GM23338 (cell line): ENCODE measurements at regions not wholly inside any gene's neighbourhood (a gene's known extent, or its start where the extent isn't known, plus 50 kb on each side); places are given as distances from the start of the nearest gene placed in this dataset.

Experiments
- ATAC-seq: fragments of 200-7000 bp; cut with Tn5 transposase; 3 replicates; pipeline ENCODE4 v1.9.1; 2020
- DNase-seq: peaks from one replicate; pipeline ENCODE4 v3.0.0-alpha.2; 2015; ENCODE audit warnings: low spot score
- H2AFZ ChIP-seq: fragments of 200-600 bp; sonication (generic); 2 replicates; pipeline ENCODE4 v1.8.0; 2016; ENCODE audit warnings: antibody characterized with exemption, mild to moderate bottlenecking, moderate library complexity
- H3F3A ChIP-seq: fragments of 200-600 bp; sonication (generic); replicated peaks from 2 replicates; pipeline ENCODE4 v1.8.0; 2017; ENCODE audit warnings: antibody characterized with exemption, mixed run types, low read depth
- H3K27ac ChIP-seq: fragments of 200-600 bp; sonication (generic); 2 replicates; pipeline ENCODE4 v1.6.1; 2016; ENCODE audit warnings: low read depth
- H3K27me3 ChIP-seq: fragments of 200-600 bp; sonication (generic); 2 replicates; pipeline ENCODE4 v1.8.0; 2016; ENCODE audit warnings: mild to moderate bottlenecking, mixed run types, moderate library complexity; ENCODE audit not compliant: insufficient read depth
- H3K36me3 ChIP-seq: fragments of 200-600 bp; sonication (generic); 2 replicates; pipeline ENCODE4 v1.8.0; 2016; ENCODE audit warnings: mild to moderate bottlenecking; ENCODE audit not compliant: insufficient read depth
- H3K4me1 ChIP-seq: fragments of 200-600 bp; sonication (generic); 2 replicates; pipeline ENCODE4 v1.8.0; 2016; ENCODE audit warnings: mild to moderate bottlenecking, moderate library complexity; ENCODE audit not compliant: insufficient read depth
- H3K4me2 ChIP-seq: fragments of 200-600 bp; sonication (generic); 2 replicates; pipeline ENCODE4 v1.7.1; 2017; ENCODE audit warnings: mixed run types
- H3K4me3 ChIP-seq: fragments of 200-600 bp; sonication (generic); 2 replicates; pipeline ENCODE4 v1.6.1; 2016; ENCODE audit warnings: mixed run types
- H3K79me2 ChIP-seq: fragments of 200-600 bp; sonication (generic); replicated peaks from 2 replicates; pipeline ENCODE4 v1.8.0; 2017; ENCODE audit warnings: mild to moderate bottlenecking; ENCODE audit not compliant: insufficient read depth
- H3K9me2 ChIP-seq: fragments of 200-600 bp; sonication (generic); 2 replicates; pipeline ENCODE4 v1.8.0; 2017; ENCODE audit not compliant: insufficient read depth
- H4K20me1 ChIP-seq: fragments of 200-600 bp; sonication (generic); replicated peaks from 2 replicates; pipeline ENCODE4 v1.8.0; 2017; ENCODE audit warnings: mild to moderate bottlenecking; ENCODE audit not compliant: insufficient read depth
- H3K27ac Mint-ChIP-seq: 2 replicates; pipeline ENCODE4 v1.8.0; 2020; ENCODE audit warnings: inconsistent platforms, mild to moderate bottlenecking, moderate library complexity, mixed read lengths
- H3K27me3 Mint-ChIP-seq: 3 replicates; pipeline ENCODE4 v1.8.0; 2022; ENCODE audit warnings: low read depth, mild to moderate bottlenecking, moderate library complexity, mixed read lengths, inconsistent platforms; ENCODE audit not compliant: insufficient read depth, poor library complexity
- H3K36me3 Mint-ChIP-seq: 3 replicates; pipeline ENCODE4 v1.8.0; 2021; ENCODE audit warnings: low read depth, mild to moderate bottlenecking, inconsistent platforms, moderate library complexity, mixed read lengths
- H3K4me1 Mint-ChIP-seq: 3 replicates; pipeline ENCODE4 v1.8.0; 2020; ENCODE audit warnings: mild to moderate bottlenecking, inconsistent platforms, mixed read lengths
- H3K4me3 Mint-ChIP-seq: 3 replicates; pipeline ENCODE4 v1.8.0; 2021; ENCODE audit warnings: moderate library complexity, mild to moderate bottlenecking, inconsistent platforms, mixed read lengths
- H3K9me3 Mint-ChIP-seq: 3 replicates; pipeline ENCODE4 v1.8.0; 2020; ENCODE audit warnings: moderate library complexity, mild to moderate bottlenecking, inconsistent platforms, mixed read lengths
- CREB1 ChIP-seq: fragments of 250-450 bp; sonication (Bioruptor Pico); IDR thresholded peaks from 2 replicates; pipeline ENCODE4 v1.5.0; 2020; ENCODE audit warnings: low read depth, mild to moderate bottlenecking, moderate library complexity
- CTCF ChIP-seq, 2 experiments: fragments of 200-600 bp in 1 of 2; sonication (generic) in 1 of 2; conservative IDR thresholded peaks; 2 replicates each; pipeline versions ENCODE4 v1.5.1 to v1.6.1; 2016 to 2017; ENCODE audit warnings: antibody characterized with exemption in 2 of 2, low read depth in 2 of 2, mild to moderate bottlenecking in 2 of 2, moderate library complexity in 1 of 2
- ETS1 ChIP-seq: IDR thresholded peaks from 2 replicates; pipeline ENCODE4 v1.6.1; 2016; ENCODE audit warnings: antibody characterized with exemption
- EZH2 ChIP-seq: fragments of 200-600 bp; sonication (generic); IDR thresholded peaks from one replicate; pipeline ENCODE4 v1.8.0; 2017; ENCODE audit warnings: antibody characterized with exemption, mild to moderate bottlenecking, low read depth; ENCODE audit not compliant: unreplicated experiment
- EZH2phosphoT487 ChIP-seq: fragments of 200-600 bp; sonication (generic); IDR thresholded peaks from one replicate; pipeline ENCODE4 v1.8.1; 2018; ENCODE audit warnings: antibody characterized with exemption; ENCODE audit not compliant: unreplicated experiment
- JUNB ChIP-seq: IDR thresholded peaks from one replicate; pipeline ENCODE4 v1.6.1; 2016; ENCODE audit warnings: antibody characterized with exemption; ENCODE audit not compliant: unreplicated experiment
- REST ChIP-seq: IDR thresholded peaks from one replicate; pipeline ENCODE4 v1.6.1; 2018; ENCODE audit warnings: antibody characterized with exemption; ENCODE audit not compliant: unreplicated experiment
- ZNF114 ChIP-seq: fragments of 250-450 bp; sonication (Bioruptor Pico); IDR thresholded peaks from 2 replicates; pipeline ENCODE4 v1.5.0; 2020; ENCODE audit warnings: mild to moderate bottlenecking, moderate library complexity
- ZNF331 ChIP-seq: fragments of 250-450 bp; sonication (Bioruptor Pico); IDR thresholded peaks from 2 replicates; pipeline ENCODE4 v1.5.0; 2020; ENCODE audit warnings: low read depth, mild to moderate bottlenecking, moderate library complexity

GRCh38 chr12:124458220-124458991, 109.0 kb downstream of the NCOR2 start:
- Histone ChIP-seq H3K4me2 (no peak overlapping the region), H2AFZ (no peak overlapping the region), H3K4me1 (no peaks in the 10 kb centered on the region), H4K20me1 (no peaks in the 10 kb centered on the region), H3K27me3 (no peaks in the 10 kb centered on the region), H3K27ac (no peak overlapping the region), H3K4me3 (no peak overlapping the region), H3K79me2 (peaks cover 4% of the 10 kb centered on the region; the same call in 1 of the 2 replicates), H3K36me3 (no peaks in the 10 kb centered on the region), H3K9me2 (no peaks in the 10 kb centered on the region), H3F3A (no peaks in the 10 kb centered on the region)
- Mint-ChIP-seq H3K9me3 (no peaks in the 10 kb centered on the region; the same call in 2 of the 3 replicates), H3K4me3 (no peak overlapping the region), H3K27me3 (peaks cover 22% of the 10 kb centered on the region), H3K36me3 (peaks cover 36% of the 10 kb centered on the region), H3K4me1 (peaks cover 18% of the 10 kb centered on the region), H3K27ac (no peak overlapping the region)
- TF ChIP-seq CTCF (conservative IDR thresholded peaks at IDR 0.05; ENCODE audit: low read depth in 2 of 2): no peak
- no peak for TF ChIP-seq ZNF114
- TF ChIP-seq EZH2phosphoT487: no peak
- TF ChIP-seq ETS1: no peak
- no peak for DNase-seq
- no peak for ATAC-seq

- Histone ChIP-seq H3K4me1 (no peaks in the 10 kb centered on the region), H3K79me2 (no peaks in the 10 kb centered on the region; the same call in 1 of the 2 replicates), H3K4me2 (no peak overlapping the region), H3F3A (no peaks in the 10 kb centered on the region), H4K20me1 (no peaks in the 10 kb centered on the region), H3K27me3 (no peaks in the 10 kb centered on the region), H3K36me3 (no peaks in the 10 kb centered on the region), H2AFZ (no peak overlapping the region), H3K4me3 (no peak overlapping the region), H3K9me2 (no peaks in the 10 kb centered on the region), H3K27ac (no peak overlapping the region)
- H3K36me3 Mint-ChIP-seq: peaks cover 31% of the 10 kb centered on the region
- H3K9me3 Mint-ChIP-seq: no peaks in the 10 kb centered on the region; the same call in 2 of the 3 replicates
- peaks cover 10% of the 10 kb centered on the region for H3K4me1 Mint-ChIP-seq
- no peak overlapping the region for H3K27ac Mint-ChIP-seq
- H3K27me3 Mint-ChIP-seq: peaks cover 16% of the 10 kb centered on the region
- no peak for ATAC-seq
- no peak overlapping the region for H3K4me3 Mint-ChIP-seq
- DNase-seq: no peak
- no peak for TF ChIP-seq REST
- no peak for TF ChIP-seq EZH2
- no peak for TF ChIP-seq CREB1 (CRISPR knock-in tag)
- no peak for TF ChIP-seq EZH2phosphoT487
- no peak for TF ChIP-seq ZNF114
- no peak for TF ChIP-seq ZNF331 (CRISPR knock-in tag)
- no peak for TF ChIP-seq ETS1
- no peak for TF ChIP-seq JUNB
These were observed 109.9 kb downstream of the NCOR2 start for GRCh38 chr12:124457287-124458219.
